Neural crest cell (in vitro differentiated cells): ENCODE measurements at regions not wholly inside any gene's neighbourhood (a gene's known extent, or its start where the extent isn't known, plus 50 kb on each side); places are given as distances from the start of the nearest gene placed in this dataset.

ENCODE experiments used
- DNase-seq: peaks from one replicate; pipeline ENCODE4 v3.0.0; 2021; ENCODE audit warnings: low read depth, mixed read lengths, low spot score
- H3K27ac Mint-ChIP-seq: one replicate; pipeline ENCODE4 v1.8.0; 2021; ENCODE audit warnings: mild to moderate bottlenecking, mixed read lengths; ENCODE audit not compliant: unreplicated experiment
- H3K27me3 Mint-ChIP-seq: 2 replicates; pipeline ENCODE4 v1.8.0; 2021; ENCODE audit warnings: low read depth, mild to moderate bottlenecking, mixed read lengths
- H3K36me3 Mint-ChIP-seq: 2 replicates; pipeline ENCODE4 v1.8.0; 2021; ENCODE audit warnings: low read depth, mild to moderate bottlenecking, mixed read lengths
- H3K4me1 Mint-ChIP-seq: 2 replicates; pipeline ENCODE4 v1.8.0; 2021; ENCODE audit warnings: mixed read lengths
- H3K4me3 Mint-ChIP-seq: one replicate; pipeline ENCODE4 v1.8.0; 2021; ENCODE audit warnings: mild to moderate bottlenecking, mixed read lengths
- H3K9me3 Mint-ChIP-seq: 2 replicates; pipeline ENCODE4 v1.8.0; 2021; ENCODE audit warnings: mixed read lengths
- CTCF ChIP-seq: fragments of 200-600 bp; sonication (generic); conservative IDR thresholded peaks from 2 replicates; pipeline ENCODE4 v1.5.0; 2021; ENCODE audit warnings: antibody characterized with exemption, mild to moderate bottlenecking

GRCh38 chr2:192267484-192267883 is 72.8 kb upstream of the TMEFF2 start:
- H3K27me3 Mint-ChIP-seq, result no peaks in the 10 kb centered on the region
- no peak for TF ChIP-seq CTCF
- no peaks in the 10 kb centered on the region for H3K36me3 Mint-ChIP-seq
- DNase-seq, result no peak
- H3K4me3 Mint-ChIP-seq, result no peak overlapping the region
- H3K9me3 Mint-ChIP-seq, result no peaks in the 10 kb centered on the region
- H3K27ac Mint-ChIP-seq, result no peak overlapping the region
- no peaks in the 10 kb centered on the region for H3K4me1 Mint-ChIP-seq

- Mint-ChIP-seq H3K27me3 (no peaks in the 10 kb centered on the region), H3K4me1 (no peaks in the 10 kb centered on the region), H3K9me3 (no peaks in the 10 kb centered on the region), H3K36me3 (no peaks in the 10 kb centered on the region), H3K4me3 (no peak overlapping the region), H3K27ac (no peak overlapping the region)
- DNase-seq, result no peak
- TF ChIP-seq CTCF, result no peak
These were observed 71.0 kb upstream of the TMEFF2 start for GRCh38 chr2:192265751-192266150.

DNA sequence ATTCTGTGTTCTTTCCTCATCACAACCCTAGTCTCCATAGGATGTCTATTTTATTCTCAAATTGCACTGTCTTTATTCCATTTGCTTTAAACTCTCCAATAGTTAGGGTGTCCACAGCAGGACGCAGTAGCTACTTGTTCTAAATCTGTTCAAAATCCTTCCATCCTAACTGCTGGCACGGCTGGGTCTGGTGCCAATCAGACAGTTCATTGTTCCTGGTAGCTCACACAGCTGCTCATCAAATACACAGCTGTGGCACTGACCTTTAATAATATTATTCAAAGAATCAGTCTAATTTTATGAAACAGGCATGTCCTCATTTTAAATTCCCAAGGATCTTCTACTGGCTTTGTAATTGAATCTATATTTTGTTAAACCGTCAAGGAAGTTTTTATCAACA is 59.7 kb upstream of the TMEFF2 start:
- Mint-ChIP-seq H3K27me3 (no peaks in the 10 kb centered on the region), H3K4me3 (no peak overlapping the region), H3K27ac (no peak overlapping the region), H3K4me1 (peaks cover 5% of the 10 kb centered on the region), H3K36me3 (no peaks in the 10 kb centered on the region), H3K9me3 (no peaks in the 10 kb centered on the region)
- DNase-seq, result no peak
- no peak for TF ChIP-seq CTCF

DNA sequence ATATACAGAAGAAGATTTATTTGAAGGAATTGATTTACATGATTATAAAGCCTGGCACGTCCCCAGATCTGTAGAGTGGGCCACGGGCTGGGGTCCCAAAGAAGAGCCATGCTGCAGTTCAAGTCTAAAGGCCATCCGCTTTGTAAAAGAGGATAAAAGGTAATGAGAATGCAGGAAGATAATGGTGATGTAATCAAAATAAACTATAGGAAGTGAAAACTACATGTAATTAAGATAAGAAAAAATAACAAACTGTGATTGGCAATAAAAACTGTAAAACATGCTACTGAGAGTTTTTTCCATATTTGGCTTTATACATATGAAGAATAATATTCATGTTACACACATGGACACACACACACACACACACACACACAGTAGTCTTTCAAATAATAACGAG is 59.0 kb upstream of the TMEFF2 start:
- Mint-ChIP-seq H3K4me1 (peaks cover 5% of the 10 kb centered on the region), H3K9me3 (no peaks in the 10 kb centered on the region), H3K36me3 (no peaks in the 10 kb centered on the region), H3K27me3 (no peaks in the 10 kb centered on the region), H3K4me3 (no peak overlapping the region), H3K27ac (no peak overlapping the region)
- no peak for TF ChIP-seq CTCF
- DNase-seq, result no peak

DNA sequence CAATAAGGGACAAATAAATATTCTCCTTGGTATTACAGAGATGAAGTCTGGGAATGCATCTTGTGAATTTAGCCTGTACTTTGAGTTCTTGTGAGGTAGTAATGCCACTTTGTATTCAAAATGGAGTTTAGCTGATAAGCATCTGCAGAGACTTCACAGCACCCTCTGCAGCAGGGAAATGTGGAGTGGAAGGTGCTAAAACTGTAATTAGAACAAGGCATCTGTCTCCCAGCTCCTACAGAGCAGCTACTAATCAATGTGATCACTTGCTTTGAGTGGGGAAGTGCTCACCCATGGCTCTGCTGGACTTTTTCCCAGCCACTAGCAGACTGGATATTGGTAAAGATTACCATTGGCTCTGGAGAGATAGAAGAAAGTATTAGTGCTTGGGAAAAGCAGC is 56.2 kb upstream of the TMEFF2 start:
- Mint-ChIP-seq H3K27me3 (no peaks in the 10 kb centered on the region), H3K4me1 (peaks cover 5% of the 10 kb centered on the region), H3K27ac (no peak overlapping the region), H3K4me3 (no peak overlapping the region), H3K36me3 (no peaks in the 10 kb centered on the region), H3K9me3 (no peaks in the 10 kb centered on the region)
- no peak for DNase-seq
- no peak for TF ChIP-seq CTCF

GRCh38 chr2:192247456-192247855 is 52.7 kb upstream of the TMEFF2 start:
- H3K4me1 Mint-ChIP-seq, result no peaks in the 10 kb centered on the region
- H3K9me3 Mint-ChIP-seq, result no peaks in the 10 kb centered on the region
- TF ChIP-seq CTCF, result no peak
- no peaks in the 10 kb centered on the region for H3K36me3 Mint-ChIP-seq
- no peak overlapping the region for H3K4me3 Mint-ChIP-seq
- DNase-seq, result no peak
- no peak overlapping the region for H3K27ac Mint-ChIP-seq
- H3K27me3 Mint-ChIP-seq, result no peaks in the 10 kb centered on the region
